Right lobe of liver (tissue), 4 donors: ENCODE measurements at regions not wholly inside any gene's neighbourhood (a gene's known extent, or its start where the extent isn't known, plus 50 kb on each side); places are given as distances from the start of the nearest gene placed in this dataset.

Source experiments
- POLR2A ChIP-seq: fragments of 450-650 bp; IDR thresholded peaks from one replicate; pipeline ENCODE4 v1.6.1; 2017; ENCODE audit warnings: antibody characterized with exemption, mild to moderate bottlenecking
- TF ChIP-seq, protein P1 (sequence below), 4 donors: fragments of 200-600 bp in 3 of 4; fragments of 450-650 bp in 1 of 4; IDR thresholded peaks; one replicate each; pipeline versions ENCODE4 v1.5.1 to v1.8.0; 2016 to 2022; ENCODE audit warnings: antibody characterized with exemption in 4 of 4, mild to moderate bottlenecking in 2 of 4
- donor health status: DM: no; HTN: no; CAD: no.
- donor health status: DM: no; HTN: no; CAD: no.
- donor health status: DM: no; HTN: yes; CAD: no.

DNA sequence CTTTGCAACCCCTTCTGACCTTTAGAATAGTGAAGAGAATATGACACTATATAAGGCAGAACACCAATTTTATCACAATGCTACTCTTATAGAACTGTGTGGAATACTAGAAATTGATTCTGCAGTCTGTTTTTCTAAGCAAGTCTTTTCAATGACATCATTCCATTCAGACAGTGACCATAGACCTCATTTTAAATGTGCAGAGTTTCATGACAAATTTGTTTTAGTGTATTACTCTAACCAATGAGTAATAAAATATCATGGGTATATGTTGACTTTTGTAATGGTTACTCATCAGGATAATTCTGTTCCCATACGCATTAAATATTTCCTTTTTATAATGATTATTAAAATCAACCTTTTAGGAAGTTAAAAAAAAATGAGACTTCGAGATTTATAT lies 219.9 kb downstream of the COX7C start:
- TF ChIP-seq, protein P1, sequence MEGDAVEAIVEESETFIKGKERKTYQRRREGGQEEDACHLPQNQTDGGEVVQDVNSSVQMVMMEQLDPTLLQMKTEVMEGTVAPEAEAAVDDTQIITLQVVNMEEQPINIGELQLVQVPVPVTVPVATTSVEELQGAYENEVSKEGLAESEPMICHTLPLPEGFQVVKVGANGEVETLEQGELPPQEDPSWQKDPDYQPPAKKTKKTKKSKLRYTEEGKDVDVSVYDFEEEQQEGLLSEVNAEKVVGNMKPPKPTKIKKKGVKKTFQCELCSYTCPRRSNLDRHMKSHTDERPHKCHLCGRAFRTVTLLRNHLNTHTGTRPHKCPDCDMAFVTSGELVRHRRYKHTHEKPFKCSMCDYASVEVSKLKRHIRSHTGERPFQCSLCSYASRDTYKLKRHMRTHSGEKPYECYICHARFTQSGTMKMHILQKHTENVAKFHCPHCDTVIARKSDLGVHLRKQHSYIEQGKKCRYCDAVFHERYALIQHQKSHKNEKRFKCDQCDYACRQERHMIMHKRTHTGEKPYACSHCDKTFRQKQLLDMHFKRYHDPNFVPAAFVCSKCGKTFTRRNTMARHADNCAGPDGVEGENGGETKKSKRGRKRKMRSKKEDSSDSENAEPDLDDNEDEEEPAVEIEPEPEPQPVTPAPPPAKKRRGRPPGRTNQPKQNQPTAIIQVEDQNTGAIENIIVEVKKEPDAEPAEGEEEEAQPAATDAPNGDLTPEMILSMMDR (IDR thresholded peaks at IDR 0.05), result no peak
- TF ChIP-seq POLR2A, result no peak
